GM18519 (cell line): ENCODE measurements at regions not wholly inside any gene's neighbourhood (a gene's known extent, or its start where the extent isn't known, plus 50 kb on each side); places are given as distances from the start of the nearest gene placed in this dataset.

Source experiments
- ATAC-seq: cut with Tn5 transposase; IDR thresholded peaks from one replicate; pipeline ENCODE4 v1.9.1; 2021; ENCODE audit warnings: mild to moderate bottlenecking, moderate library complexity; ENCODE audit not compliant: unreplicated experiment, low FRiP score

DNA sequence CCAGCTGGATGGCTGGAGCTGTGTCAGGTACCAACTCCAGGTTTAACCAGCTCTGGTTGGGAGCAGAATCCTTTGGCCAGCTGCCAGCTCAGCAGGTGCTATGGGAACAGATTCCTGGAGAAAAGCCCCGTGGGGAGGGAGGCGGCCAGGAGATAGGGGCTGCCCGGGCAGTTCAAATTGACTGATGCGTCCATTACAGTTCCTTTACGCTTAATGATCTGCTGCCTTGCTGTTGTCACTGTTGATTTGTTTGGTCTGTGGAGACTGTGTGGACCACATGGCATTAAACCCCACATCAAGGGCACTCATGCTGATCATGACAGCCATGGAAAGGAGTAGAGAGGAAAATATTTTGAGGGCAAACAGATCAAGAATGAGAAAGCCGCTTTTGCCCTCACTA, 200.0 kb downstream of the TSN start:
- no peak for ATAC-seq

- no peak for ATAC-seq
Measured at GRCh38 chr2:121955872-121956271, 200.4 kb downstream of the TSN start.

GRCh38 chr2:121960251-121960650, 204.8 kb downstream of the TSN start:
- ATAC-seq, result no peak

GRCh38 chr2:121961761-121962160, 206.3 kb downstream of the TSN start:
- no peak for ATAC-seq

- ATAC-seq, result no peak
Measured at GRCh38 chr2:121965661-121966060, 210.2 kb downstream of the TSN start.

- no peak for ATAC-seq
Measured at GRCh38 chr2:121966663-121967062, 211.2 kb downstream of the TSN start.

GRCh38 chr2:121969166-121969565, 213.7 kb downstream of the TSN start:
- ATAC-seq, result no peak

- no peak for ATAC-seq
Measured at GRCh38 chr2:121969766-121970639, 214.6 kb downstream of the TSN start.

- ATAC-seq, result no peak
Measured at GRCh38 chr2:121972203-121972602, 216.8 kb downstream of the TSN start.

DNA sequence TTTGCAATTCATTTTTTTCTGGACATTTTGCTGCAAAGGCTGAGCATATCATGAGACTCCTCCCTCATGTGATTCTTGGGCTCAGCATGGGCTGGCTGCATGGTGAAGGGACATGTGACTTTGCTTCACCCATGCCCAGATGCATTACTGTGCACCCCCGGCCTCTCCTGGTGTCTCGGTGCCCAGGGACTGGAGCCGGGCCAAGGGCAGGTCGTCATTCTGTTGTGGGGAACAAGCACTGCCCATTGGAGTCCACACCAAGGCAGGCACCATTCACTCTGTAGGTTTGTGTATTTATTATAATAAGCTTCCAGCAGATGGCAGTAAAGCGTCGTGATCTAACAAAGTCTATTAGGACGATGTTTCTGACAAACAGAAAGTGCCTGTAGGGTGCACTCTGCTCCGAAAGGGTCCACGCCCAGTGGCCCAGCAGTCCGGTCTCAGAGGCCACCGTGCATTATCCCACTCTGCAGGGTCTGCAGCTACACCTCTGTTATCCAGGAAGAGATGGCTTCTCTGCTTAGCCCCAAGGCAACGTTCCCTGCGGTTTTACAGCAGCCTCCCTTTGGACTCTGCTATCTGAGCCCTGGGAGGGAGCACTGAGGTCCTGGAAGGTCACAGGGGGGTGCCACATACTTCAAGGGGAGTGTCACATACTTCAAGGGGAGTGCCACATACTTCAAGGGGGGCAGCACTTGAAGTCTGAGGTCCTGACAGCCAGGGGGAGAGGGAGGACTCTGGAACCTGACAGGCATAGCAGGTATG, 219.6 kb downstream of the TSN start:
- peak; percentile 97 for ATAC-seq

DNA sequence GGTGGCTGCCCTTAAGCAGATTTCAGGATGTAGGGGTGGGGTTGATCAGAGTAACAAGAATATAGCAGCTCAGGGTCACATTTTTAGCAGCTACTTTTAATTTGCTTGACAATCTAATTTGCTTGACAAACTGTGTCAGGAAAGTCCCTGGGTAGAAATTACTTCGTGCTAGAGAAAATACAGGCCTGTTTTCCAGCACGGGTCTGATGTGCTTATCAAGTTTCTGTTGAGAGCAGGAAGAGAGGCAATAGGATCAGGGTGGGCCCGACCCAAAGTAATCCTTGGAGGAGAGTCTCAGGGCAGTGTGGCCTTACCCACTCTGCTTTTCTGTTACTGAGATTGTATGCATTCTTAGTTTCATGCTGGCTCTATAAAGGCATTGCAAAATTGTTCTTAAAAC, 221.5 kb downstream of the TSN start:
- no peak for ATAC-seq

DNA sequence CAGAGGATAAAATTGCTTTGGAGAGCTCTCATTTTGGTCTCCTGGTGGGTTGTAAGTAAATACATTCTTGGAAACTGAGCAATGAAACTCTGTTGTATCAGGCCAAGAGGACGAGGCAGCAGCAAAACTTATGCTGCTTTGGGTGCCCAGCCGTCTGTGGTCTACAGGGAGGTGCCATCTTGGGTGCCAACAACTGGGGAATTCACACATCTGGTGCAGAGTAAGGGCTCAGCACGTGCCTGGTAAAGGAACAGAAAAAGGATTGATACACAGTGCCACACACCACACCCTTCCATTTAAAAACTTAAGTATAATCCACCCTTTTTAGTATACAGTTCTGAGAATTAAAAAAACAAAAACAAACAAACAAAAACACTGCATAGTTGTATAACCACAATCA, 221.9 kb downstream of the TSN start:
- ATAC-seq, result no peak

GRCh38 chr2:121992700-121993099, 237.2 kb downstream of the TSN start:
- no peak for ATAC-seq

- ATAC-seq, result no peak
Measured at GRCh38 chr2:121993682-121994081, 238.2 kb downstream of the TSN start.

DNA sequence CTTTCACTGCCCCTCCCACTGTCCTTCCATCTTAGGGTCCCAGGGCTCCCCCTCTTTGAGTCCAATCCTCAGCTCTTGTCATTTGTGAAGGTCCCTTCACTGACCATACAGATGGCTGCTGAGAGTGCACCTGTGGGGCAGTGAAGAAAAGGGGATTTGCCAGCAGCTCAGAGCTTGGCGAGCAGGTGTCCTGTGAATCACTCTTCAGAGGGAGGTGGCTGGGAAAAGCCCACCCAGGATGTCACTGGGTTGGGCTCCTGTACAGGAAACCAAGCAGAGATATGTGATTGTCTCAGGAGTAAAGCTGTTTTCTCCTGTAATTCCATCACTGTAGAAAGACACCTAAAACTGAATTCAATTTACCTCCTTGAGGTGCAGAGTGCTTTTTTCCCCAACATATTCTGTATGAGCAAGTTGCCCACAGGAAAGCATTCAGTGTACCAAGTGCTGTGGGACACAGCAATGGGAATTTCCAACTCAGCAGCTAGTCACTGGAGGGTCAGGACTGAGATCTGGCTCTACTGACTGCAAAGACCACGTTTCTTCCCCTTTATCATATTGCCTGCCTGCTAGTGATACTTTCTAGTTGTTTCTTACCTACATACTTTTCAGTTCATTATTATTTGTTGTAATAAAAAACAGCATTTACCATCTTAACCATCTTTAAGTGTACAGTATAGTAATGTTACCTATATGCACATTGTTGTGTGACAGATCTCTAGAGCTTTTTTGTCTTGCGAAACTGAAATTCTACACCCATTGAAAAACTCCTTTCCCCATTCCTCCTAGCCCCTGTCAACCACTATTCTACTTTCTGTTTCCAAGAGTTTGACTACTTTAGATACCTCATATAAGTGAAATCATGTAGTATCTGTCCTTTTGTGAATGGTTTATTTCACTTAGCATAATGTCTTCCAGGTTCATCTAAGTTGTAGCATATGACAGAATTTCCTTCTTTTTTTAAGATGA, 239.1 kb downstream of the TSN start:
- no peak for ATAC-seq

DNA sequence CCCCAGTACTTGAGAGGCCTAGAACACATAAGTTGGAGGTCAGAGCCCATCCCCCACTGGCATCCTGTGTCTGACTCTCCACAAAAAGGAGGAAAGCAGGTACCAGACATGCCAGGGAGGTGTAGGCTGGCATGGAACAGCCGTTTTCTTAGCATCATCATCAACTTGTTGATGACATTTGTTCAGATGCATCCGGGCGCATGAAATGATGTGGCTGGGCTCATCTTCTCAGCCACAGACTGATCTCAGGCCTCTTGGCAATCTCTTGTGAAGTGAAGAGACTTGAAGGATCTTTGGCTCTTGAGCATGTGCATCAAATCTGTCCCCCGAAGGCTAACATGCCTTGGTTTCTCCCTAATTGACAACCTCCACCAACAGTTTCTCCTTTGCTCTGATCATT, 243.3 kb downstream of the TSN start:
- no peak for ATAC-seq

DNA sequence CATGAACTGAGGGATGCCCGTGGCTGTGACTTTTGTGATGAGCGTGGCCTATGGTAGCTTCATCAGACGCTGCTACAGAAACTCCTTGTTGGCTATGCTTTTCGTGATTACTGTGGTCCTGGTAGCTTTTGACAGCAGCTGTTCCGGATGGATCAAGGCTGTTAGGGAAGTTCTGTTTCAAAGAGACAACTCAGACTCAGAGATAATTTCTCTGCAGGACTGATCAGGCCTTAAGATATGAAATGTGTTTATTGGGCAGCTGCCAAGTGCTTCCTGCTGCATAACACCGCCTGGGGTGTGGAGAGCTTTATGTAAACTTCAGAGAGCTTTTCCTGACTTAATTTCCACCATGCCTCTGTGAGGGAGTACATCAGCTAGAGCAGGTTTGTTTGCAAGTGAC, 243.8 kb downstream of the TSN start:
- ATAC-seq, result no peak

DNA sequence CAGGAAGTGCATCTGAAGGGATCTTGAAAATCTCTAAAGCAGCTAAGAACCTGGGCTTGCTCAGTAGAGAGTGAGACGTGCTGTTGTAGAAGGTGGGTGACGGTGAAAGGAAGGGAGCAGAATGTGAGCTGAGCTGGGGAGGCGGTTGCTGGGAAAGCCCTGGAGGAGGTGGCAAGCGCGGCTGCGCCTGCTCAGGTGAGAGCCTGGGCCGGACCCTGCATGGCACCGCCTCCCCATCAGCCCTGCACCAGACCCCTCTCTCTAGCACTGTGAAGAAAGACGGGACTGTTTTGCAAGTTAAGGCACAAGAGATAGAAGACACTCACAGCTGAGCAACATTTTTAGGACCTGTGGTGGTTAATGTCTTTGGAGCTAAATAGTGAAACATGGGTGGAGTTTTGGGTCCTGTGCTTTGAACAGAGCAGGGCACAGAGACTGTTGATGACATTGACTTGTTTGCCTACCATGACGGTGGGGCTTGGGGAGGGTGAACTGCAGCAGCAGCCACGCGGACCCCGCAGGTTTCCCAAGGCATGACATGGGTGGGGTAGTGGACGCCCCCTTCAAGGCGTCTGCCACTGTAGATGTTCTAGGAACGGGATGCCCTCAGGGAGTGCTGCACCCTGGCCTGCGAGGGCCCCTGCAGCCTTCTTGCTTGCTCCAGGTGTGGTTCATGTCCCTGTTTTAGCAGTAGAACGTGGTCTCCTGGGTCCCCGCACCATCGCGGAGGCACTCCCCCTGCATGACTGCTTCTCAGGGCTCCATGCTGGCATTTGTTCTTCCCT, 245.3 kb downstream of the TSN start:
- ATAC-seq, result no peak

- ATAC-seq, result no peak
Measured at GRCh38 chr2:122001441-122001874, 246.0 kb downstream of the TSN start.
